ENCODE measurements at regions not wholly inside any gene's neighbourhood (a gene's known extent, or its start where the extent isn't known, plus 50 kb on each side); places are given as distances from the start of the nearest gene placed in this dataset.
"Not testable (repeated sequence)": the region's sequence is repeated elsewhere in the genome, so short reads cannot be mapped to it uniquely, and the experiment has no call there.

- Histone ChIP-seq H3K36me3 (ENCODE audit: insufficient read depth) (no peaks in the 10 kb centered on the region), H3K4me3 (ENCODE audit: low read depth, low read length) (no peak overlapping the region), H3K4me1 (ENCODE audit: insufficient read depth) (no peaks in the 10 kb centered on the region), H3K27ac (ENCODE audit: low read depth) (no peak overlapping the region)
- WGBS: 56% methylated on average over 3 of the region's 3 CpGs
- DNase-seq (ENCODE audit: extremely low spot score): no peak
Observed at GRCh38 chr6:137798261-137798660, 68.8 kb upstream of the TNFAIP3 start.

GRCh38 chr6:137798846-137799245 is 68.2 kb upstream of the TNFAIP3 start:
- DNase-seq (ENCODE audit: extremely low spot score): no peak
- Histone ChIP-seq H3K4me1 (ENCODE audit: insufficient read depth) (no peaks in the 10 kb centered on the region), H3K36me3 (ENCODE audit: insufficient read depth) (no peaks in the 10 kb centered on the region), H3K4me3 (ENCODE audit: low read depth, low read length) (no peak overlapping the region), H3K27ac (ENCODE audit: low read depth) (no peak overlapping the region)
- WGBS: 86% methylated on average over 3 of the region's 3 CpGs

DNA sequence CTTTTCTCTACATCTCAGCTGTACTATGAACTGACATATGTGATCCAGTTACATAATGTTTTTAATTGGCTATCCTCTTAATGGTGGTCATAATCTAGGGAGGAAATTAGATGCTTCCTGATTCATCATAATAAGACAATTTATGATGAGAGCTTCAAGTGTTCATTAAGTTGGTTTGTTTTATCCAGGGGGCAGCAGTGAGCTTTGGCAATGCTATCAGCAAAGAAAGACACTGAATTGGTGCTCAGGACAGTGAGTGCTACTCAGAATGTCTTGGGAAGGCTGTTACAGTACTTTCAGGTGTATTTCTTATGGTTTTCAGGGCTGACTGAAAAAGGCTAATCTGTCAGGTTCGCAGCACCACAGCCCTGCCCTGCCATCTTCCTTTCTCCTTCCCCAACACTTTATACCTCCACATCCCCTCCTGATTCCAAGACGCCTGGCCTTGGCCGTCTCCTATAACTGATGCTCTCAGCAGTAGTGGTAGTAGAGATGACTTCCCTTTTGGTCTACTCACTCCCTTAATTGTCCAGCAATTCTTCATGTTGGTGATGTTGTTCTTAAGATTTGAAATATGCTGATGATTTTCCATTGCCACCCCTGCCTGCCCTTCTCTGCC is 67.0 kb upstream of the TNFAIP3 start:
- 97% methylated on average over 3 of the region's 3 CpGs for WGBS

DNA sequence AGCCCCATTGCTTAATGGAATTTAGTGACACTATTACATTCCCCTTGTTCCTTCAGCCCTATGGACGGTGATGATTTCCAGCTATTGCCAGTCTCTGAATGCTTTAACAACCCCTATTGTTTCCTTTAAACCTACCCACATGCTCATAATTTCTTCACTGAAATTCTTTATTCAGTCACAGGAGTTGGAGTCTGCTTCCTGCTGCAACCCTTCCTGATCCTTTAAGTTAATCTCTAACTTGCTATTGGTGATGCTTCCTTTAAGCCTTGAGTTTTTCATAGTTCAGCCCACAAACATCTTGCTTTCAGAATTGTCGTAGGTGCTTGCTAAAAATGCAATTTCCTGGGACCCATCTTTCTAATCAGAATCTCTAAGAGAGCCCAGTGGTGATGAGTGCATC is 66.3 kb upstream of the TNFAIP3 start:
- 97% methylated on average over 2 of the region's 2 CpGs for WGBS
- no peaks in the 10 kb centered on the region for H3K36me3 ChIP-seq (ENCODE audit: insufficient read depth)
- no peak for DNase-seq (ENCODE audit: extremely low spot score)
- H3K4me1 ChIP-seq (ENCODE audit: insufficient read depth): no peaks in the 10 kb centered on the region
- H3K27ac ChIP-seq (ENCODE audit: low read depth): no peak overlapping the region
- H3K4me3 ChIP-seq (ENCODE audit: low read depth, low read length): no peak overlapping the region

More for the DNA sequence above, 67.0 kb upstream of the TNFAIP3 start:
- Histone ChIP-seq H3K27ac (ENCODE audit: low read depth) (no peak overlapping the region), H3K4me1 (ENCODE audit: insufficient read depth) (no peaks in the 10 kb centered on the region), H3K36me3 (ENCODE audit: insufficient read depth) (no peaks in the 10 kb centered on the region), H3K4me3 (ENCODE audit: low read depth, low read length) (no peak overlapping the region)
- DNase-seq (ENCODE audit: extremely low spot score): no peak

- H3K4me3 ChIP-seq (ENCODE audit: low read depth, low read length): no peak overlapping the region
- H3K4me1 ChIP-seq (ENCODE audit: insufficient read depth): no peaks in the 10 kb centered on the region
- no peak for DNase-seq (ENCODE audit: extremely low spot score)
- WGBS: 89% methylated on average over 5 of the region's 5 CpGs
- H3K36me3 ChIP-seq (ENCODE audit: insufficient read depth): no peaks in the 10 kb centered on the region
- no peak overlapping the region for H3K27ac ChIP-seq (ENCODE audit: low read depth)
Observed at GRCh38 chr6:137801352-137802114, 65.5 kb upstream of the TNFAIP3 start.

DNA sequence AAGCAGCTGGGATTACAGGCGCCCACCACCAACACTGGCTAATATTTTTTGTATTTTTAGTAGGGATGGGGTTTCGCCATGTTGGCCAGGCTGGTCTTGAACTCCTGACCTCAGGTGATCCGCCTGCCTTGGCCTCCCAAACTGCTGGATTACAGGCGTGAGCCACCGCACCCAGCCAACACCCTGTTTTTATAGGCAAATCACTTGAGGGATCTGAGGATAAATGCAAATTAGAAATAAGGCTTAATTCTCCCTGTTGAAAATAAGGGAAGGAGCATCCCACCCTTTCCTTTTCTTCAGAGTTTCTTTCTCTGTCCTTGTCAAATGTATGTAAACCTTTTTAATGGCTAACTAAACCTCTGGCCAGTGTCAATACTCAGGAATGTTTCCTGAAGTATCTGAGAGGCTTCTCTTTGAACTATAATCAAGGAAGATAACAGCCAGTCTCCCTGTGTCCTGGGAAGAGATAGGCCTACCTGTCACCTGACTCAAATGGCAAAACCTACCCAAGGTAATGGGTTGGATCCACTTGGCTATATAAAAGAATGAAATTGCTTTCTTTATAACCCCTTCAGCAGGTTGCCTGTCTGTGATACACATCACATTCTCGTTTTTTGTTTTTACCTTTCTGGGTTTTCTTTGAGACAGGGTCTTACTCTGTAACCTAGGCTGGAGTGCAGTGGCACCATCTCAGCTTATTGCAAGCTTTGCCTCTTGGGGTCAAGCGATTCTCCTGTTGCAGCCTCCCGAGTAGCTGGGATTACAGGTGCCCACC is 64.5 kb upstream of the TNFAIP3 start:
- Histone ChIP-seq H3K36me3 (ENCODE audit: insufficient read depth) (no peaks in the 10 kb centered on the region), H3K4me3 (ENCODE audit: low read depth, low read length) (no peak overlapping the region), H3K27ac (ENCODE audit: low read depth) (no peak overlapping the region), H3K4me1 (ENCODE audit: insufficient read depth) (no peaks in the 10 kb centered on the region)
- no peak for DNase-seq (ENCODE audit: extremely low spot score)
- WGBS: 96% methylated on average over 8 of the region's 8 CpGs

DNA sequence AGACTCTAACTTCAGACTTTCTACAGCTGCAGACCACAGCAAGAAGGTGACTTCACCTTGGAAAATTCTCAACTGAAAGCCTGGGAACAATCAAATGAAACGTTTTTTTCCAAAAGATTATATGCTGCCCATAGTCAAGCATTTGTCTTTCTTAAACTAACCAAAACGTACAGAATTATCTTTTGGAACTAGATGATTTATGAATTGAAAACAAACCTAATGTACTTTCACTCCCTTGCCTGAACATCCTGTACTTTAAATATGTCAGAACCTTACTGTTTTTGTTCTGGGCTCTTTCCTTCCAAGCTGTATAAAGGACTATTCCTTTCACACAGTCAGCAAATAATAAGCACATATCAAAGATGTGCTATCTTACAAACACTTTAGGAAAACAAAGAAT is 62.4 kb upstream of the TNFAIP3 start:
- Histone ChIP-seq H3K4me3 (ENCODE audit: low read depth, low read length) (no peak overlapping the region), H3K27ac (ENCODE audit: low read depth) (no peak overlapping the region), H3K36me3 (ENCODE audit: insufficient read depth) (no peaks in the 10 kb centered on the region), H3K4me1 (ENCODE audit: insufficient read depth) (no peaks in the 10 kb centered on the region)
- 8% methylated on average over 2 of the region's 2 CpGs for WGBS
- peak; percentile 77 for DNase-seq (ENCODE audit: extremely low spot score)

DNA sequence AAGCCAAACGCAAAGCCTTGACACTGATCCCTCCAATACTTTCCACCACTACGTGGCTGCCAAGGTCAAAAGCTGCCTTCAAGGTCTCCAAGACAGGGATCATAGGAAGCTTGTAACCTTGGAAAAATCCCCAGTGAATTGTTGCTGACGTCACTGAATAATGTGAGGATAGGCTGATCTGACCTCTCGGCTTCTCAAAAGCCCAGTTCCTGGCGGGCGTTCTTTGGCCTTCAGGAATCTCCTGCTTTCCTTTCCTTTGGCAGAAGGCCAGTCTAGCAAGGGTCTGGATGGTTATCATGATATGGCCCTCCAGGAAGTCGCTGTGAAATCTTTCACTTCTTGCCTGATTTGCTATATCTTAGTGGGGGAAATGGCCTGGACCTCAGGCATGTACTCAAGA is 61.4 kb upstream of the TNFAIP3 start:
- no peaks in the 10 kb centered on the region for H3K36me3 ChIP-seq (ENCODE audit: insufficient read depth)
- H3K4me1 ChIP-seq (ENCODE audit: insufficient read depth): no peaks in the 10 kb centered on the region
- no peak overlapping the region for H3K27ac ChIP-seq (ENCODE audit: low read depth)
- 61% methylated on average over 7 of the region's 7 CpGs for WGBS
- no peak for DNase-seq (ENCODE audit: extremely low spot score)
- no peak overlapping the region for H3K4me3 ChIP-seq (ENCODE audit: low read depth, low read length)

GRCh38 chr6:137806914-137807682 is 60.0 kb upstream of the TNFAIP3 start:
- H3K36me3 ChIP-seq (ENCODE audit: insufficient read depth): no peaks in the 10 kb centered on the region
- no peak for DNase-seq (ENCODE audit: extremely low spot score)
- 97% methylated on average over 5 of the region's 5 CpGs for whole genome bisulfite sequencing
- no peak overlapping the region for H3K27ac ChIP-seq (ENCODE audit: low read depth)
- H3K4me1 ChIP-seq (ENCODE audit: insufficient read depth): no peaks in the 10 kb centered on the region
- H3K4me3 ChIP-seq (ENCODE audit: low read depth, low read length): no peak overlapping the region

DNA sequence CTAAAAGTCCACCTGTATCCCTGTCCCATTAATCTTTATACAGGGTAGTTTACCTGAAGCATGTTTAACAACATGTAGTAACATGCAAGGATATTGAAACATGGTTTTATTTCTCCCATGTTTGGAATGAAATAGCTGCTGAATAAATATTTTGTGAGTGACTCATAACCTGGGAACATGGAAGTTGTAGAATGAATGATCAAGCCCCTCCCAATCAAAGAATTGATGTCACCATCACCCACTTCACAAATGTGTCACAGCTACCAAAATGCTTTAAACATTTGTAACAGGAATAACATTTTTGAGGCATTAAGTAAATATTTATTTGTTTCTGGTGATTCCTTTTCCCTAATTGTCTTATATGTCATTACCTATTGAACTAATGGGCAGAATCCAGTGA is 58.9 kb upstream of the TNFAIP3 start:
- no peak for DNase-seq (ENCODE audit: extremely low spot score)
- Histone ChIP-seq H3K27ac (ENCODE audit: low read depth) (no peak overlapping the region), H3K4me1 (ENCODE audit: insufficient read depth) (no peaks in the 10 kb centered on the region), H3K4me3 (ENCODE audit: low read depth, low read length) (no peak overlapping the region), H3K36me3 (ENCODE audit: insufficient read depth) (no peaks in the 10 kb centered on the region)

- Histone ChIP-seq H3K36me3 (ENCODE audit: insufficient read depth) (no peaks in the 10 kb centered on the region), H3K4me1 (ENCODE audit: insufficient read depth) (no peaks in the 10 kb centered on the region), H3K27ac (ENCODE audit: low read depth) (no peak overlapping the region), H3K4me3 (ENCODE audit: low read depth, low read length) (no peak overlapping the region)
- DNase-seq (ENCODE audit: extremely low spot score): no peak
- WGBS: 90% methylated on average over 7 of the region's 7 CpGs
Observed at GRCh38 chr6:137808836-137809315, 58.2 kb upstream of the TNFAIP3 start.

DNA sequence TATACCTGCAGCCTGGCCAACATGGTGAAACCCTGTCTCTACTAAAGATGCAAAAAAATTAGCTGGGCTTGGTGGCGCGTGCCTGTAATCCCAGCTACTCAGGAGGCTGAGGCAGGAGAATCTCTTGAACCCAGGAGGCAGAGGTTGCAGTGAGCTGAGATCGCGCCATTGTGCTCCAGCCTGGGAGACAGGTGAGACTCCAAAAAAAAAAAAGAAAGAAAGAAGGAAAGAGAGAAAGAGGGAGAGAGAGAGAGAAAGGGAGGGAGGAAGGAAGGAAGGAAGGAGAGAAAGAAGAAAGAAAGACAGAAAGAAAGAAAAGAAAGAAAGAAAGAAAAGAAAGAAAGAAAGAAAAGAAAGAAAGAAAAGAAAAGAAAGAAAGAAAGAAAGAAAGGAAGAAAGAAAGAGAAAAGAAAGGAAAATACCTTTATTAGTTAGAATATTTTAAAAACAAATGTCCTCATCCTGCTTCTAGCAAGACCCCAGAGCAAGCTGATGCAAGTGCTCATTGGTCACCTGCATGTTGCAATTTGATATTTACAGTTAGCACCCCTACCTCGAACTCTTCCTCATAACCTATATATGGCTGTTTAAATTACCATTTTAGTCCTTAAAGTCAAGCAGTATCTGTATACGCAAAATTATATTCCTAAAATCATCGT is 57.0 kb upstream of the TNFAIP3 start:
- not testable (repeated sequence) for H3K27ac ChIP-seq (ENCODE audit: low read depth); H3K4me1 ChIP-seq (ENCODE audit: insufficient read depth); H3K4me3 ChIP-seq (ENCODE audit: low read depth, low read length); DNase-seq (ENCODE audit: extremely low spot score); H3K36me3 ChIP-seq (ENCODE audit: insufficient read depth)
- WGBS: 81% methylated on average over 7 of the region's 7 CpGs

GRCh38 chr6:137810554-137811120 is 56.4 kb upstream of the TNFAIP3 start:
- WGBS: 96% methylated on average over 4 of the region's 4 CpGs
- Histone ChIP-seq H3K4me1 (ENCODE audit: insufficient read depth) (no peaks in the 10 kb centered on the region), H3K4me3 (ENCODE audit: low read depth, low read length) (no peak overlapping the region), H3K27ac (ENCODE audit: low read depth) (no peak overlapping the region), H3K36me3 (ENCODE audit: insufficient read depth) (no peaks in the 10 kb centered on the region)
- no peak for DNase-seq (ENCODE audit: extremely low spot score)
